GM19240 (cell line): ENCODE measurements at regions not wholly inside any gene's neighbourhood (a gene's known extent, or its start where the extent isn't known, plus 50 kb on each side); places are given as distances from the start of the nearest gene placed in this dataset.

Experiments
- DNase-seq: peaks from one replicate; pipeline ENCODE4 v3.0.0; 2011; ENCODE audit warnings: low spot score; ENCODE audit not compliant: insufficient read length

DNA sequence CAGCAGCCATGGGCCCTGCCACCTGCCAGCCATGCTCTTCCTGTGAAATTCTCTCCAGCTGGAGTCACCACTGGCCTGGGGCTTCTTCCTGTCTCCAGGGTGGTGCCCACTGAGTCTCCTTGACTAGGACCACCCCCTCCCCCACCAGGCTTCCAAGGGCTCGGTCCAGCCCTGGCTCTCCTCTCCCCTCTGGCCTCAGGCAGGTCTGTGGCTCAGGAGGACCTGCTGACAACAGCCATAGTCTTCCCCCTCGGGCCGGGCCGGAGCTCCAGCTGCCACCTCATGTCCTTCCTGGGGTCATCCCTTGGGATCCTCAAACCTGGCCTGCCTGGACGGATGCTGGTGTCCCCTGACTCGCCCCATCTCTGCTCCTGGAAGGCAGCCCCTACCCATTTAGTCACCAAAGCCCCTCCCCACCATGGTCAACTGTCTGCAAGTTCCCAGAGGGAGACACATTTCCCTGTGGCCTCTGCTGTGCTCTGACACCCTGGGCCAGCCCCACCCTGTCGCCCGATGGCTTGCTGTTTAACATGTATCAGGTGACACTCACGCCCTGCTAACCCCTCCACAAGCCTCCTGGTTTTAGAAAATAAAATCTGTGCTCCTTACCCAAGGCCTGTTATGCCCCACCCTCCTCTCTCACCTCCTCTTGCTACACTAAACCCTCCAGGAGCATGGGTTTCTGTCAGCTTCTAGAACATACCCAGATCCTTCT is 186.2 kb downstream of the RBFOX3 start:
- no peak for DNase-seq

DNA sequence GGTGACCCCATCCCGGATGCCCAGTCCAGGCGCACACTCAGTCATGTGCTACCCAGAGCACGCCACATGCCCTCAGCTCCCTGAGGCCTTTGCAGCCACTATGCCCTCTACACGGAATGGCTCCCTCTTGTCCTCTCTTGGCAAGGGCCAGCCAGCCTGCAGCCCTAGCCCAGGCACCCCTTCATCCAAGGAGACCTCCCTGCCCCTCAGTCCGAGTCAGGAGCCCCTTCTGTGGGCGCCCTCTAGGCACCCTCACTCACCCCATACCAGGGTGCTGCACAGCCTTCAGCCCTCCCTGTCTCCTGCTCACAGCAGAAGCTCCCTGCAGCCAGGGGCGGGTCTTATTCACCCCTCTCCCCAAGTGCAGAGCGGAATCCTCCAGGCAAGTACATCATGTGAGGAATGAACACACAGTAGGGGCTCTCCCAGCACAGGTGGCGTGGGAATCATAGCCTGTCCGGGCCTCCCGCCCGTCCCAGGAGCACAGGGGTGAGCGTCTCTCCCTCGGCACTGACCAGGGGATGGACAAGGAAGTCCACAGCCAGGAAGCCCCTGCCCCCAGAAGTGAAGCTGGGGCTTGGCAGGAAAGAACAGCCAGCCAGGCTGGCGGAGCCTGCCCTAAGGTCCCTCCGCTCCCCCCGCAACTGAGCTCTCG is 186.9 kb downstream of the RBFOX3 start:
- DNase-seq: no peak

DNA sequence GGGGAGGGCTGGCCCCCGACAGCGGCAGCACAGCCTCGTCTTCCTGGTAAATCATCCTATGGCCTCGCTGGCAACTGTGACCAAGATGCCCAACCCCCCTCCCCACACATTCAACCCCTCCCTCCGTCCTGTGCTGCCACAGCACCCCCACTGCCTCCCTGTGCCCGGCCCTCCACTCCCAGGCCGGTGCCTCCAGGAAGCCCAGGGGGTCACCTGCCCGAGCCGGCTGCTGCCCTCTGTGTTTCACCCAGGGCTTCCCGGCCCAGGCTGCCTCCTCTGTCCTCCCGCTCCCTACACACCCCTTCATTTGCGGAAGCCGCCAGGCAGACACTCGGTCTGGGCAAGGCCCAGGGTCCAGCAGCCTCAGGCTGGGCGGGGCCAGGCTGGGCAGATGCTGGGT is 188.6 kb downstream of the RBFOX3 start:
- DNase-seq: no peak

DNA sequence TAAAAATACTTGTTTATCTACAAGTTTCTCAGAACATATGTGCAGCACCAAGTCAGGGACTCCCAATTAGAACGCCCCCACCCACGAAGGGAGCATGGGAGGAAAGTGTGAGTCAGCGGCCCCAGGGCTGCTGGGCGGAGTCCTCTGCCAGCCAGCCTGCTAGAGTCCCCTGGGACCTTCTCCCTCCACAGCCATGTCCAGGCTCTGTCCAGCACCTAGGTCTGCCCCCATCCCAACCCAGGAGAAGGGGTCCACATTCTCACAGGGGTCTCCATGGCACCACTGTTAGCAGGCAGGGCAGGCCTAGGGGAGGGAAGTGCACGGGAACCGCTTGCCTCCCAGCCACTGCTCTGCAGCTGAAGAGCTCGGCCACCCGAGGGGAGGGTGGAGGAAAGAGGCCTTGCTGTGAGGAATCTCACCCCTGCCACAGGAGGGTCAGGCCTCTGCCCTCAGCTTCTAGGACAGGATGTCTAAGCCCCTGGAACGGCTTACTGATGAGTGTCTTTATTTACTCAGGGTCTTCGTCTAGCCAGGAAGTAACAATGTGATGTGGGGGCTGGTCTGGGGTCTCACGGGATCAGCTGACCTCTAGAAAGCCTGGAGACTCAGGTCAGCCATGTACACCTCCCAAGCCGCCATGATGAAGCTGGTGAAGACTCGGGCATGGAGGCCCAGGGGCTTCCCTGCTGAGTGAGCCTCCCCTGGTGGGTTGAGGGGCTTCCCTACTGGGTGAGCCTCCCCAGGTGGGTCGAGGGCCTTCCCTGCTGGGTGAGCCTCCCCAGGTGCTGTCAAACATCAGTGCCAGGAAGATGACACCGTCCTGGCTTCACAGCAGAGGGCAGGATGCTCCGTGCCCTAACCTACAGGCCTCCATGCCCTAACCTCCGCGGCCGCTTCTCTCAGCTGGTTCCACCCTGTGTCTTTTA is 190.3 kb downstream of the RBFOX3 start:
- no peak for DNase-seq

DNA sequence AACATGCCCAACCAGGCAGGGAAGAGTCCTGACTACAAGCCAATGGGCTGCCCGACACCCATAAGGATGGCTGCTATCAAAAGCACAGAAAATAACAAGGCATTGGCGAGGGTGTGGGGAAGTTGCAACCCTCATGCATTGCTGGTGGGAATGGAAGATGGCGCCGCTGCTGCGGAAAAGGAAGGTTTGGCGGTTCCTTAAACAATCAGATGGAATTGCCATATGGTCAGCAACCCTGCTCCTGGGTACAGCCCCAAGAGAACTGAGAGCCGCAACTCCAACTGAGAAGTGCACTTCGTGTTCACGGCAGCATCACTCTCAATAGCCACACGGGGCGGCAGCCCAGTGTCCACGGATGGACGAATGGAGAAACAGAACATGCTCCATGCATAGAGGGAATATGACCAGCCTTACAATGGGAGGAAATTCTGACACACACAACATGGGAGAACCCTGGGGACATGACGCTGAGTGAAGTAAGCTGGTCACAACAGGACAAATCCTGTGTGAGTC is 193.3 kb downstream of the RBFOX3 start:
- no peak for DNase-seq

DNA sequence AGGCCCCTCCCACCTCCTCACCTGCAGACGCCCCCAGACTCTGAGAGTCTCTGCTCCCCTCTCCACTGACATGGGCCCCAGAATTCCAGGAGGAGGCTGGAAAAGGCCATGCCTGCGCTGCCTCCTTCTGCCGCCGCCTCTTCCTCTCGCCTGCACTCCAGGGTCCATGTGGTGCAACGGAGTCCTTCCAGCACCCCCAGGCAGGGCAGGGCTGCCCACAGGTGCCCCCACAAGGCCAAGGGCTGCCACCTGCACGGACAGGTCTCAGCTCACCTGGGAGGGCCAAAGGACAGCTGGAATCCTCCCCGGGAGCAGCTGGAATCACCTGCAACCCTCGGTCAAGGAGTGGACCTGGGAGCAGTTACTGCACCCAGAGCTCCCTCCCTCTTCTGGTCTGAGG is 194.9 kb downstream of the RBFOX3 start:
- no peak for DNase-seq

DNA sequence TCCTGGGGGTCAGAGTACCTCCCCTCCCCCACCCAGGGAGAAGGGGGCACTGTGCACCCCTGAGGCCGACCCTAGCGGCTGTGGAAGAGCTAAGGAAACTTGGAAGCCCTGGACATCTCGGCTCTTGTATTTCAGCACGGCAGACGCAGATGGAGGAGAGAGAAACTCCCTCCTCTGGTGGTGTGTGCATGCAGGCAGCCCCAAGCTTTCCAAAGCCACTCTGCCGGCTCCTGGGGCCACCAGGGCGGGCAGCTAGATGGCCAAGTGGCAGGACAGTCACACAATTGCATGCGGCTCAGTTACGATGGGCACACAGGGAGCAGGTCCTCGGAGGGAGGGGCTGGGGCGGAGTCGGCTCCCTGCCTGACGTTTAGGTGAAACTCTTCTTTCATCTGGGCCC is 195.5 kb downstream of the RBFOX3 start:
- DNase-seq: no peak

DNA sequence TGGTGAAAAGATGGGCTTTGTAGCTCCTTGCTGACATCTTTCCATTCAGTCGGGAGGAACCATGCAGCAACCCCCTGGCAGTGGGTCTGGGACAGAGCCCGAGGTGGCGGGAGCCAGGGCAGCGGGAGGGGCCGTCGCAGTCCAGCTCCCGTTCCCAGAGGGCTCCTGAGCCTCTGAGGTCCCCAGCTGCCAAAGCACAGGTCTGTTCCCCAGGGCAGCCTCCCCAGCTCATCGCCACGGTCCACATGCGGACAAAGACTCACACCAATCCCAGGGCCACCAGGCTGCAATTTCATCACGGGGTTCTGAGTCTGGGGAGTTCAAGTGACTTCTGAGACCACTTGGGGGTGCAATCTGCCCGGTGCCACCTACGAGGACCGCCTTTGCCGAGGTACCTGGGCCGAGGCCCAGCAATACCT is 196.0 kb downstream of the RBFOX3 start:
- no peak for DNase-seq

DNA sequence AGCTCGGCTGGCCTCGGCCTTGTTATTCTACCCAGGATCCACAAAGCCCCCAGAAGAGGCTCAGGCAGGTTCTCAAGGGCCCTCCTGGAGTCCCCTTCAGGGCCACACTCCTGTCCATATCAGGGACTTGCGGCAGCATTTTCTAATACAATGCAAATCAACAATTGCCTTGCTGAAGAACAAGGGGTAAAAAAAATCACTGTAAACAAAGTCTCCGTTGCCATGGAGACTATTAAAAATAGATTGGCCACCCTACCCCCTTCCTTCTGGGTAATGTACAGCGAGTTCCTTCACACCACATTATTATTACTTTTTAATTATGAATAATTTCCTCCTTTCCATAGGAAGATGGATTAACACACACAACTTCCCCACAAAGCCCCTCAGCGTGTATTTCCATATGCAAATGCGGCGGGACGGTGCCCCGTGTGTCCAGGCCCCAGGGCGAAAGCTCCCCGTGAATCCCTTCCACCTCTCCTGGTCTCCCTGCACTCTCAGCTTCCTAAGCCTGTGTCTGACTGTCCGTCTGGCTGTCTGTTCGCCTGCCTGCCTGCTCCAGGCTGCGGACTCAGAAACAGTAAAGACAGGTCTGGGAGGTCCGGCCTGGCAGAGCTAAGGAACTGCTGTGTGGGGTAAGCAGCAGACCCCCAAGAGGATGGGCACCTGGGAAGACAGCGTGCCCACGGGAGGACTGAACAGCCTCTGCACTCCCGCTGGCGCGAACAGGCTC is 196.6 kb downstream of the RBFOX3 start:
- DNase-seq: no peak

DNA sequence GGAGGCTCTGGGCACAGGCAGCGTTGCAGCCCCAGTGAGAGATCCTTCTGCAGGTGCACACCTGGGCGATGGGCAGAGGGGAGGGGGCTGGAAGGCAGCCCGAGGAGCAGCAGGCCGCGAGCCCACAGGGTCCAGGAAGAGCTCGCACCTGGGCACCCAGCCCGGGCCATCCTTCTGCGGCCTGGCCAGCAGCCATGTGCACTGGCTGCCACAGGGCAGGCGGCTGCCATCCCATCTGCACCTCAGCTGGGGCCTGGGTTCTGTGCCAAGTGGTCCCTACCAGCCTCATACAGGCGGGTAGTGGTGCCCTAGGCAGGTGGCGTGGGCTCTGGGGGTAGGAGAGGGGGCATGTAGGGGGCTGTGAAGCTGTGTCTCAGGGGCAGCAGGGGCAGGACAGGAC is 197.2 kb downstream of the RBFOX3 start:
- DNase-seq: no peak

DNA sequence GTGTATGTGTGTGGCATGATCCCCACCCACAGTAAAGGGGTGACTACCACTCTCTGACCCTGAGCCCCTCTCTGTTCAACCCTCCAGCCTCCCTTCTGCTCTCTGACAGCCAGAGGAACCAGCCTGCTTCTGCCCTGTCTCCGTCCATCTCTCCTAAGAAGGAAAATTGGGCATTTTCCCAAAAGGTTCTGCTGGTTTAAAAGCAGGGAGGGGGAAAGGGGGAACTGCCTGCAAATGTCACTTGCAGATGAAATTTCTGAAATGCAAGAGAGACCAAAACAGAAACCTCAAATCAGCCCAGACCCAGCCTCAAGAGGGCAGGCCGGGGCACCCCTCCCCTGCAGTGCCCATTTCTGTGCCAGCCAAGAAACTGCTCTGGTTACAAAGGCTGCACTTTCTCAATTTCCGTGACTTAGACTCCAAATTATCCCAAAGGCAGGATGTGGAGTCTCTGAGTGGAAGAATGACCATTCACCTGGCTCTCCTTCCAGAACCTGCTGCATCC is 197.9 kb downstream of the RBFOX3 start:
- no peak for DNase-seq

DNA sequence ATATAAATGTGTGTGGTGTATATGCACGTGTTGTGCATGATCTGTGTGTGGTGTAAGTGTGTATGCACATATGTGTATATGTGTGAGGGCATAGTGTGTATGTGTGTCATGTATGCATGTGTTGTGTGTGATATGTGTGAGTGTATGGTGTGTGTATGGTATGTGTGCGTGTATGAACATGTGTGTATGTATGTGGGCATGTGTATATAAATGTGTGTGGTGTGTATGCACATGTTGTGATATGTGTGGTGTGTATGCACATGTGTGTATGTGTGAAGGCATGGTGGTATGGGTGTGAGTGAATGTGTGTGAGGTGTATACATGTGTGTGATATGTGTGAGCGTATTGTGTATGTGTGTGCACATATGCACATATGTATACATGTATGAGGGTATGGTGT is 198.7 kb downstream of the RBFOX3 start:
- no peak for DNase-seq

DNA sequence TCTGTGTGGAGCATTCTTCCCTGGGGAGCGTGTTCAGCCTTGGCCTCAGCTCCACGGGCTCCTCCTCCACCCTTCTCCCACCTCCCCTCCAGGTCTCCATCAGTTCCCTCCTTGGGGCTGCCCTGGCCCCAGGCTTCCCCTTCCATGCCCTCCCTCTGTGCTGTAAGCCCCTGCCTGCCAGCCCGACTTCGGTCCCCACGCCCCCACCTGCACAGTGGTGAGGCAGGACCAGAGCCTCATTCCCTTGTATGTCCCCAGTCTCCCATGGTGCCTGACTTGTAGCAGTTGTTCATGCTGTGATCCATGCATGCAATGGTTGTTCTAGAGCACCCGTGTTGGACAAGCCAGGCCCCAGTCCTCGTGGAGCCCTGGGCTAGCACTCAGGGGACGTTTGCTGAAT is 199.4 kb downstream of the RBFOX3 start:
- no peak for DNase-seq

DNA sequence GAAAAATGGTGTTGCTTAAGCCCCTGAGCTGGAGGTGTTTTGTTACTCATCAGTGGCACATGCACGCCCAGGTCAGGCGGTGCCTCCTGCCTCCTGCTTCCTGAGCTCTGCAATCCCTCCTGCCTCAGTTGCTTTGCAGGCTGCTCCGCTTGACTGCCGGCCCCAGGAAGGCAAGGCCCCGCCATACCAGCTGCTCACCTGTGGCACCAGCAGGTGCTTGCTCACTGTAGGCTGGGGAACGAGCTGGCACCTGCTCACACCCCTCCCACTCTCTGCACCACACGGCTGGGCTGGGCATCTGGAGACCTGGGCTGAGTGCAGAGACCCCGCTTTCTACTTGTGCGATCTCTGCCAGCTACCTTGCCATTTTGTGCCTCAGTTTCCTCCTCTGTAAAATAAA is 200.2 kb downstream of the RBFOX3 start:
- DNase-seq: no peak

DNA sequence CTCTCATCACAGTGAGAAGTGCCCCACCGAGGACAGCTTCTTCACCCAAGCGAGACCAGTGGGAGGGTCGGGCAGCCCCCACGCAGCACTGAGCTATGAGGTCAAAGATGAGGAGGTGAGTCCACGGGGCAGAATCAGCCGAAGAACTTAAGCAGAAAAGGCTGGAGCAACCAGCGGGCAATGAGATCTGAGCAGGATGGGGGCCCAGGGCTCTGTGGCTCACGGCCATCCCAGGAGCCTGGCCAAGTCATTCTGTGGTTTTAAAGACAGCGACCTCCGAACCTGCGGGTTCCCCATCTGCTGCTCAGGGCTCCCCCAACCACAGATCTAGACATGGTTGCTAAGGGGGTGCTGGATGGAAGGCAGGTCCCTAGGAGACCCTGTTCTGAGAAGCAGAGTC is 202.6 kb downstream of the RBFOX3 start:
- no peak for DNase-seq

DNA sequence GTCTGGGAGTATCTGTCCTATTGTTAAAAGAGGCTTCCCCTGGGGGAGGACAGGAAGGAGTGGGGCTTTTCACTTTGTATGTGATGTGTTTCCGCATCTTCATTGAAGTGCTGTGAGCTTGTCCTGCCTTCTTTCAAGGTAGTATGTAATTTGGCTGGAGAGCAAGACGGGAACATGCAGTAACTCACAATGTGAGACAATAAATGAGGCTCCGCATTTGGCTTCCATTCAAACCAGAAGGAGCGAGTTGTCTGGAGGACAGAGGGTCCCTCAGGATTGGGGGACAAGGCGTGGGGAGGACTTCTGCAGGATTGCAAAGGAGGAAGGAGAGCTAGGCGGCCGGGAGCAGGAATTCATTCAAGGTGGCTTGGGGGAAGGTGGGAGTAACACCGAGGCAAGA is 203.5 kb downstream of the RBFOX3 start:
- DNase-seq: no peak

DNA sequence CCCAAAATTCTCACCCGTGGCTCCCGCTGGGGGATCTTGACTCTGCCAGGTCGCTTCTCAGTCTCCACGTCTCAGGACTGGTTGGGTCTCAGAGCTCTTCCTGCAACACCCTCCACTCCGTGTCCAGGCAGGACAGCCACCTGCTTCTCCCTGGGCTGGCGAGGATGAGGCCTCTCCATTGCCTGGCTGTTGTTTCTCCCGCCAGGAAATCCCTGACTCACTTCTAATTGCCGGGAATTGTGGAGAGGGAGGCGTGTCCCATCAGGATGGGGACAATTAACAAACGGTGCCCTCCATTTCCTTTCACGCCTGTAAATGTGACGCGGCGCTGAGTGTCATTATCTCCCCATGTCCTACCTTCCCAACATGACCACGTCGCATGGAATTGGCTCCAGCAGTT is 204.5 kb downstream of the RBFOX3 start:
- no peak for DNase-seq

DNA sequence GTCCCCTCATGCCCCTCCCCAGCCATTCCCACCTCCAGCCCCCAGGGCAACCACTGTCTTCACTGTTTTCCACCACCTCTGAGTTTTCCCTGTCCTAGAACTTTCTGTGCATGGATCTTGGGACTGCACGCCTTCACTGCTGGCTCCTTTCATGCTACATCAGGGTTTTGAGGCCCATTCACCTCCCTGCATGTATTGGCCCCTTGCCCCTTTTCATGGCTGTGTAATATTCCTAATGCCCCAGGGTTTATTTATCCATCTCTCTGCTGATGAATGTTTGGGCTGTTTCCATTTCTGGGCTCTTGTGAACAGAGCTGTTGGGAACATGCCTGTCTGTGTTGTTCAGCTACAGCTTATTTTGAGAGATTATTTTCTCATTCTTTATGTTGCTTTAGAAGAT is 205.0 kb downstream of the RBFOX3 start:
- no peak for DNase-seq

DNA sequence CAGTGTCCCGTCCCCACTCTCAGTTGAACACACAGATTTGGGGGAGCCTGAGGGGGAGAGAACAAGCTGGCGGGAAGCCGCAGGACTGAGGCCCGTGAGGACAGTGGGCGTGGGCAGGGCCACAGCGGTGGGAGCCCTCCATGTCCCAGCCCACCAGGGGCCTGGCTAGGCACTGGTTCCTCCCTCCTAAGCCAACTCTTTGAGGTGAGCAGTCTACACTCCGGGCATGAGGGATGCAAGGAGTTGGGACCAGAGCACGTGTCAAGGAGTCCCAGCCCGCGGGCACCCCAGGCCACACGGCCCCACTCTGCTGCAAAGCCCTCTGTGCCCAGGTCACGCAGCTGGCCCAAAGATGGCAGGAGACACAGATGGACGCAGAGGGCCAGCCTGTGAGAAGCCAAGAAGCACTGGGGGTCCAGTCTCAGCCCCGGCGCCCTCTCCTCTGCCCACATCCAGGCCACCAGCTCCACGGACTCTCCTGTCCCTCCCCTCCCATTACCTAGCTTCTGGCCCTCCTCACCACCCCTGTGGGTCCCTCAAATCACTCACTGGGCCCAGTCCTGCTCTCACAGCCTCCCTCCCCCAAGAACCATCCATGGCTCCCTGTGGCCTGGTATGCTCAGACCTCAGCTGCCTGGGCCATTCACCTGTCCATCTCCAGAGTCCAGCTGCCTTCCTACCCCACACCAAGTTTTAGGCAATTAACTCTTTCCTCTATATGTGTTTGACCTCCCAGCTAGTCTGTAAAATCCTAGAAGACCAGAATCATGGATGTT is 206.5 kb downstream of the RBFOX3 start:
- no peak for DNase-seq
